ENCODE measurements at regions not wholly inside any gene's neighbourhood (a gene's known extent, or its start where the extent isn't known, plus 50 kb on each side); places are given as distances from the start of the nearest gene placed in this dataset.

- no peak overlapping the region for H3K9ac ChIP-seq (ENCODE audit: low read depth, low read length)
- no peaks in the 10 kb centered on the region for H3K36me3 ChIP-seq (ENCODE audit: control insufficient read depth, insufficient read depth, low read length)
- no peak overlapping the region for H3K56ac ChIP-seq (ENCODE audit: extremely low read depth, insufficient read depth, low read length)
- no peak overlapping the region for H4K91ac ChIP-seq (ENCODE audit: insufficient read depth, low read depth, low read length)
- no peak overlapping the region for H3K14ac ChIP-seq (replicated peaks; ENCODE audit: low read depth, low read length)
- no peak overlapping the region for H2AK5ac ChIP-seq (ENCODE audit: low read depth, low read length)
- H2BK20ac ChIP-seq (ENCODE audit: low read depth, low read length) = no peak overlapping the region
- POLR2A ChIA-PET (ENCODE audit: unreplicated experiment) = no interaction called here
- no peak overlapping the region for H2BK5ac ChIP-seq (ENCODE audit: low read depth, low read length, poor library complexity, severe bottlenecking)
- ATAC-seq (ENCODE audit: low read depth) = no peak
- TF ChIP-seq CEBPB (IDR thresholded peaks at IDR 0.05; ENCODE audit: low read depth, low read length) (no peak), MAFK (IDR thresholded peaks at IDR 0.05; ENCODE audit: low read depth, low read length) (no peak), MAZ (IDR thresholded peaks at IDR 0.05; ENCODE audit: borderline replicate concordance, low read depth, low read length) (no peak), CHD1 (IDR thresholded peaks at IDR 0.05; ENCODE audit: low read depth, low read length) (no peak), FOS (IDR thresholded peaks at IDR 0.05; ENCODE audit: low read depth, low read length) (no peak), CTCF (conservative IDR thresholded peaks at IDR 0.05; ENCODE audit: low read depth, low read length) (no peak), ELK1 (IDR thresholded peaks at IDR 0.05; ENCODE audit: borderline replicate concordance, low read depth, low read length) (no peak), RAD21 (IDR thresholded peaks at IDR 0.05; ENCODE audit: low read length) (no peak), NFE2L2 (IDR thresholded peaks at IDR 0.05; ENCODE audit: low read depth, low read length) (no peak), MXI1 (IDR thresholded peaks at IDR 0.05; ENCODE audit: borderline replicate concordance, low read depth, low read length) (no peak), POLR2A (IDR thresholded peaks at IDR 0.05; ENCODE audit: low read depth, low read length) (no peak), BHLHE40 (IDR thresholded peaks at IDR 0.05; ENCODE audit: low read depth, low read length) (no peak)
- no peaks in the 10 kb centered on the region for H3K27me3 ChIP-seq (ENCODE audit: control insufficient read depth, insufficient read depth, low read length)
- no peaks in the 10 kb centered on the region for H3K9me3 ChIP-seq (ENCODE audit: control insufficient read depth, insufficient read depth, low read length)
- H3K18ac ChIP-seq (ENCODE audit: low read depth, low read length) = no peak overlapping the region
- H3K4ac ChIP-seq (ENCODE audit: low read depth, low read length) = no peak overlapping the region
- no peak overlapping the region for H3K4me2 ChIP-seq (ENCODE audit: low read depth, low read length)
- BruUV-seq (replicated peaks) = no TSS peak
- no peak overlapping the region for H2AFZ ChIP-seq (replicated peaks; ENCODE audit: low read length, poor library complexity)
- no CpG with 5 or more reads among the region's 6 CpGs for WGBS, 2 experiments (ENCODE audit: extremely low coverage in 2 of 2, insufficient read length in 1 of 2)
- no peak overlapping the region for H2BK120ac ChIP-seq (ENCODE audit: low read depth, low read length)
- no peak overlapping the region for H4K8ac ChIP-seq (ENCODE audit: low read depth in 2 of 2, low read length in 2 of 2)
- no peak overlapping the region for H2AK9ac ChIP-seq (replicated peaks; ENCODE audit: low read depth, low read length, poor library complexity)
- in situ Hi-C loops (cut with MboI; ENCODE audit: low sequenced_read_pairs) (no loop called here), dilution Hi-C loops (cut with HindIII; ENCODE audit: low sequenced_read_pairs, unreplicated experiment) (no loop called here), intact Hi-C loops (cut with micrococcal nuclease) (no loop called here)
- no peak overlapping the region for H4K5ac ChIP-seq (ENCODE audit: low read depth, low read length)
- no peak overlapping the region for H2BK15ac ChIP-seq (ENCODE audit: low read depth, low read length)
- H4K20me1 ChIP-seq (ENCODE audit: insufficient read depth, low read length) = no peaks in the 10 kb centered on the region
- H3K9me1 ChIP-seq (ENCODE audit: insufficient read depth, low read length) = no peaks in the 10 kb centered on the region
- no peak overlapping the region for H3K4me3 ChIP-seq (ENCODE audit: insufficient read depth, low read depth, low read length)
- CTCF ChIA-PET = interaction anchor here (0.5 kb wide), 1 partner anchor 40 kb away, joined by 3 read pairs; no protein-coding TSS in a partner anchor
- DNase-seq = no peak
- H3K23ac ChIP-seq (ENCODE audit: low read depth, low read length) = no peak overlapping the region
- H3K79me1 ChIP-seq (ENCODE audit: low read depth in 1 of 2, low read length in 2 of 2) = no peaks in the 10 kb centered on the region
- no peaks in the 10 kb centered on the region for H3K4me1 ChIP-seq (ENCODE audit: control insufficient read depth, insufficient read depth, low read length)
- H3K27ac ChIP-seq (ENCODE audit: insufficient read depth, low read length) = no peak overlapping the region
Observed at GRCh38 chr6:155955038-155955437, 499.4 kb upstream of the NOX3 start.
